K562 (cell line): ENCODE measurements at regions not wholly inside any gene's neighbourhood (a gene's known extent, or its start where the extent isn't known, plus 50 kb on each side); places are given as distances from the start of the nearest gene placed in this dataset.

Source experiments
- ATAC-seq: fragments of 200-7000 bp; cut with Tn5 transposase; 3 replicates; pipeline ENCODE4 v1.9.1; 2020; ENCODE audit warnings: moderate library complexity
- BruUV-seq: library from RNA; stranded (reverse); fragments of 400-500 nt; replicated peaks from 2 replicates; lab custom pipeline; 2021; lab: Mats Ljungman, UMichigan
- CTCF ChIA-PET: fragments of 300-600 bp; formaldehyde crosslinking; extraction: SDS; loops from one replicate; lab custom pipeline; 2021; ENCODE audit warnings: low intra/inter-chr PET ratio; lab: Yijun Ruan, JAX
- POLR2A ChIA-PET: fragments of 300-600, 350-650 bp; sonication (Branson Sonifier 250); formaldehyde crosslinking; extraction: SDS; loops from one replicate; lab custom pipeline; 2021; ENCODE audit warnings: antibody characterized with exemption, inconsistent platforms; lab: Yijun Ruan, JAX
- DNase-seq, 4 experiments: peaks; one replicate each; pipeline versions ENCODE4 v3.0.0 to v3.0.0-alpha.2; 2011 to 2018; ENCODE audit warnings: low spot score in 3 of 4, mixed read lengths in 3 of 4; ENCODE audit errors: extremely low read depth in 1 of 4
- FAIRE-seq: peaks from 2 replicates; lab custom pipeline; 2011; peaks lifted over from hg19 to GRCh38; lab: Jason Lieb, UNC
- H2AFZ ChIP-seq: 2 replicates; pipeline ENCODE4 v1.6.0; 2011; ENCODE audit warnings: low read depth, low read length, control low read depth, inconsistent platforms
- H3K27ac ChIP-seq: fragments of 200-600 bp; 3 replicates; pipeline ENCODE4 v1.8.0; 2011; ENCODE audit warnings: low read depth, mild to moderate bottlenecking, control low read depth, inconsistent platforms, low read length, moderate library complexity, mixed read lengths; ENCODE audit errors: extremely low read depth
- H3K27me3 ChIP-seq, 2 experiments: fragments of 300-600 bp in 1 of 2; 2 replicates in 1 of 2; 3 replicates in 1 of 2; pipeline versions ENCODE4 v1.6.0 to v1.8.0; 2011; ENCODE audit warnings: inconsistent platforms in 2 of 2, low read length in 2 of 2, mild to moderate bottlenecking in 1 of 2, mixed read lengths in 1 of 2, moderate library complexity in 1 of 2; ENCODE audit not compliant: control insufficient read depth in 2 of 2, insufficient read depth in 2 of 2
- H3K36me3 ChIP-seq: fragments of 300-600 bp; 3 replicates; pipeline ENCODE4 v1.8.0; 2011; ENCODE audit warnings: mild to moderate bottlenecking, low read length, inconsistent platforms; ENCODE audit not compliant: control insufficient read depth, insufficient read depth
- H3K4me1 ChIP-seq, 2 experiments: fragments of 200-600 bp in 1 of 2; replicated peaks in 1 of 2; 2 replicates in 1 of 2; 3 replicates in 1 of 2; pipeline versions ENCODE4 v1.5.1 to v1.8.0; 2011; ENCODE audit warnings: inconsistent platforms in 2 of 2, low read length in 2 of 2, mild to moderate bottlenecking in 1 of 2, mixed read lengths in 1 of 2, moderate library complexity in 1 of 2; ENCODE audit not compliant: control insufficient read depth in 2 of 2, insufficient read depth in 2 of 2
- H3K4me2 ChIP-seq: 2 replicates; pipeline ENCODE4 v1.6.1; 2011; ENCODE audit warnings: low read length, control low read depth, inconsistent platforms, mixed read lengths; ENCODE audit not compliant: insufficient read depth
- H3K4me3 ChIP-seq: fragments of 200-600 bp; sonication (generic), shearing (Covaris generic); 2 replicates; pipeline ENCODE4 v1.5.1; 2016; ENCODE audit warnings: control low read depth, inconsistent platforms
- H3K79me2 ChIP-seq: fragments of 200-600 bp; 3 replicates; pipeline ENCODE4 v1.8.0; 2011; ENCODE audit warnings: low read length, inconsistent platforms; ENCODE audit not compliant: control insufficient read depth, insufficient read depth
- H3K9ac ChIP-seq, 2 experiments: 2 replicates each; pipeline versions ENCODE4 v1.6.0 to v1.6.1; 2011; ENCODE audit warnings: low read depth in 2 of 2, low read length in 2 of 2, control low read depth in 1 of 2, inconsistent platforms in 1 of 2, mild to moderate bottlenecking in 1 of 2, mixed read lengths in 1 of 2; ENCODE audit not compliant: insufficient read depth in 1 of 2
- H3K9me1 ChIP-seq: one replicate; pipeline ENCODE4 v1.6.0; 2011; ENCODE audit warnings: inconsistent platforms, mild to moderate bottlenecking, low read length, moderate library complexity; ENCODE audit not compliant: control insufficient read depth, insufficient read depth
- H3K9me3 ChIP-seq: replicated peaks from 2 replicates; pipeline ENCODE4 v1.5.1; 2011; ENCODE audit warnings: low read depth, low read length, inconsistent platforms; ENCODE audit not compliant: control insufficient read depth, insufficient read depth
- H4K20me1 ChIP-seq: replicated peaks from 2 replicates; pipeline ENCODE4 v1.6.1; 2011; ENCODE audit warnings: low read length, inconsistent platforms, mixed read lengths; ENCODE audit not compliant: control insufficient read depth, insufficient read depth
- ADNP ChIP-seq: fragments of 200-800 bp; sonication (Bioruptor generic); IDR thresholded peaks from 2 replicates; pipeline ENCODE4 v1.6.1; 2016; ENCODE audit warnings: missing genetic modification characterization, missing compliant biosample characterization
- ARID2 ChIP-seq: fragments of 450-650 bp; IDR thresholded peaks from 2 replicates; pipeline ENCODE4 v1.6.1; 2017; ENCODE audit warnings: antibody characterized with exemption, mild to moderate bottlenecking
- HDAC6 ChIP-seq: IDR thresholded peaks from 2 replicates; pipeline ENCODE4 v1.6.1; 2012; ENCODE audit warnings: low read depth, mild to moderate bottlenecking, control low read depth, inconsistent platforms, low read length, moderate library complexity
- RB1 ChIP-seq: fragments of 450-650 bp; IDR thresholded peaks from 2 replicates; pipeline ENCODE4 v1.6.1; 2017; ENCODE audit warnings: low read depth, mild to moderate bottlenecking
- ZHX1 ChIP-seq: fragments of 150-350 bp; conservative IDR thresholded peaks from 2 replicates; pipeline ENCODE4 v1.6.1; 2014; ENCODE audit warnings: low read length
- ZNF280A ChIP-seq: fragments of 450-650 bp; IDR thresholded peaks from 2 replicates; pipeline ENCODE4 v1.6.1; 2018; ENCODE audit warnings: mild to moderate bottlenecking, low read depth; ENCODE audit not compliant: partially characterized antibody
- WGBS: fragments of 100-300 bp; shearing (Covaris generic); methylation state at CpG from one replicate; pipeline ENCODE4 v1.1.6; 2016; ENCODE audit warnings: low coverage, mixed read lengths; ENCODE audit not compliant: insufficient coverage; ENCODE audit errors: missing lambda C conversion rate; 5-methylcytosine and 5-hydroxymethylcytosine counted together
- in situ Hi-C: fragments of 300-500 bp; cut with MboI; formaldehyde crosslinking; loops from 4 replicates; pipeline ENCODE4 v1.15.0; 2018; ENCODE audit warnings: inconsistent platforms, mixed read lengths
- intact Hi-C: fragments of 100-400 bp; cut with micrococcal nuclease; formaldehyde crosslinking; loops from 2 replicates; pipeline ENCODE4 v1.14.2; 2022

- no peak for TF ChIP-seq ZHX1
- no peak for TF ChIP-seq ADNP (tag)
- TF ChIP-seq ARID2 = no peak
- TF ChIP-seq, all 486 proteins: peak for 0
These were observed 258.8 kb downstream of the PLPP3 start (continued) for GRCh38 chr1:56320464-56321149.

- WGBS = 1% methylated on average over 7 of the region's 8 CpGs
- no peak overlapping the region for H3K4me3 ChIP-seq
- in situ Hi-C loops = no loop called here
- ATAC-seq (no peak), DNase-seq (no peak), FAIRE-seq (no peak)
- no peaks in the 10 kb centered on the region for H3K9me3 ChIP-seq
- H3K4me1 ChIP-seq = no peaks in the 10 kb centered on the region
- BruUV-seq = no TSS peak
- no peaks in the 10 kb centered on the region for H3K27me3 ChIP-seq
- no peaks in the 10 kb centered on the region for H3K79me2 ChIP-seq
- no peaks in the 10 kb centered on the region for H3K9me1 ChIP-seq
- H3K4me2 ChIP-seq = no peak overlapping the region
- H3K9ac ChIP-seq = no peak overlapping the region
- ChIA-PET POLR2A (no interaction called here), CTCF (no interaction called here)
- no peaks in the 10 kb centered on the region for H3K36me3 ChIP-seq
- H2AFZ ChIP-seq = no peak overlapping the region
- H3K27ac ChIP-seq = no peak overlapping the region
- TF ChIP-seq ZNF280A = no peak
- no peak for TF ChIP-seq HDAC6
- TF ChIP-seq RB1 = no peak
- intact Hi-C loops = no loop called here
- no peaks in the 10 kb centered on the region for H4K20me1 ChIP-seq
These were observed 261.6 kb downstream of the PLPP3 start for GRCh38 chr1:56317722-56318121.
